Activated naive CD8-positive, alpha-beta T cell treated with anti-CD3 and anti-CD28 coated beads, Interleukin-2, amount 10 ng/mL, durations not matched to agents 7 days and 5 days (primary cell): ENCODE measurements at regions not wholly inside any gene's neighbourhood (a gene's known extent, or its start where the extent isn't known, plus 50 kb on each side); places are given as distances from the start of the nearest gene placed in this dataset.

ENCODE experiments used
- ATAC-seq: fragments of 150-1000 bp; cut with Tn5 transposase; one replicate; pipeline ENCODE4 v1.10.0; 2021; ENCODE audit warnings: low read depth, moderate library complexity
- POLR2A ChIA-PET: fragments of 350-600 bp; sonication (Branson Sonifier 250); formaldehyde crosslinking; loops from one replicate; lab custom pipeline; 2021; ENCODE audit warnings: antibody characterized with exemption; lab: Charles Lee
- DNase-seq: peaks from one replicate; pipeline ENCODE4 v3.0.0; 2021
- H3K27ac Mint-ChIP-seq: one replicate; pipeline ENCODE4 v1.8.0; 2022; ENCODE audit warnings: mild to moderate bottlenecking, mixed read lengths
- H3K27me3 Mint-ChIP-seq: one replicate; pipeline ENCODE4 v1.8.0; 2022; ENCODE audit warnings: mild to moderate bottlenecking, moderate library complexity, mixed read lengths
- H3K36me3 Mint-ChIP-seq: one replicate; pipeline ENCODE4 v1.8.0; 2021; ENCODE audit warnings: mild to moderate bottlenecking, mixed read lengths
- H3K4me1 Mint-ChIP-seq: one replicate; pipeline ENCODE4 v1.8.0; 2021; ENCODE audit warnings: mixed read lengths
- H3K4me3 Mint-ChIP-seq: one replicate; pipeline ENCODE4 v1.8.0; 2022; ENCODE audit warnings: mild to moderate bottlenecking, moderate library complexity, mixed read lengths
- H3K9me3 Mint-ChIP-seq: one replicate; pipeline ENCODE4 v1.8.0; 2021; ENCODE audit warnings: mixed read lengths

DNA sequence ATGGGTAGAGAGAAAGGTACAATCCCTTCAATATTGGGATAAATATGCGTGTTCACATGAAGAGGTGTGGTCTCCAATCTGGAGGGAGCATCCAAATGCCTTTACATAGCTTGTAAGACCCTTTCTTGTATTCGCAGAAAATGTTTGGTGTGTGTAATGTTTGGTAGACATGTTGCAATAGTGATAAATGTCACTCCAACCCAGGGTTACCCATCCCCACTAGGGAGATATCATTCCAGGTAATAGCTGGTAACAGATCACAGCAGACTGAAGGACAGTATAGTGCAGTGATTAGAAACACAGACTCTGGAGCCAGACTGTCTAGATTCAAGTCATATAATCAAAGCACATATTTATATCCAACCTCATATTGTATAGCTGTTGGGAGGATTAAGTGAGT is 733.6 kb upstream of the TBX3 start:
- Mint-ChIP-seq H3K4me3 (no peak overlapping the region), H3K4me1 (no peaks in the 10 kb centered on the region), H3K36me3 (no peaks in the 10 kb centered on the region), H3K27me3 (no peaks in the 10 kb centered on the region), H3K27ac (no peak overlapping the region), H3K9me3 (no peaks in the 10 kb centered on the region)
- DNase-seq: no peak
- POLR2A ChIA-PET: no interaction called here
- ATAC-seq: no peak

DNA sequence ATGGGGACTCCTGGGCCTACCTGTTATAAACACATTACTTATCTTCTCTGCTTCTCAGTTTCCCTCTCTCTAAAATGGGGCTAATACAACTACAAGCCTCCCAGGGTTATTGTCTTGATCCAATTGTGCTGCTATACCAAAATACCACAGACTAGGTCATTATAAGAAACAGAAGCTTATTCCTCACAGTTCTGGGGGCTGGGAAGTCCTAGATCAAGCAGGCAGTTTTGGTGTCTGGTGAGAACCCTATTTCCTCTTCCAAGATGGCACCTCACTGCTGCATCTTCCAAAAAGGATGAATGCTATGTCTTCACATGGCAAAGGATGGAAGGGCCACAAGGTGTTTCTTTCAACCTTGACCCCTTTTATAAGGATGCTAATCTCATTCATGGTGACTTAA is 732.9 kb upstream of the TBX3 start:
- no peak overlapping the region for H3K4me3 Mint-ChIP-seq
- H3K4me1 Mint-ChIP-seq: no peaks in the 10 kb centered on the region
- ATAC-seq (no peak), DNase-seq (no peak)
- H3K27ac Mint-ChIP-seq: no peak overlapping the region
- H3K27me3 Mint-ChIP-seq: no peaks in the 10 kb centered on the region
- POLR2A ChIA-PET: no interaction called here
- H3K9me3 Mint-ChIP-seq: no peaks in the 10 kb centered on the region
- no peaks in the 10 kb centered on the region for H3K36me3 Mint-ChIP-seq

DNA sequence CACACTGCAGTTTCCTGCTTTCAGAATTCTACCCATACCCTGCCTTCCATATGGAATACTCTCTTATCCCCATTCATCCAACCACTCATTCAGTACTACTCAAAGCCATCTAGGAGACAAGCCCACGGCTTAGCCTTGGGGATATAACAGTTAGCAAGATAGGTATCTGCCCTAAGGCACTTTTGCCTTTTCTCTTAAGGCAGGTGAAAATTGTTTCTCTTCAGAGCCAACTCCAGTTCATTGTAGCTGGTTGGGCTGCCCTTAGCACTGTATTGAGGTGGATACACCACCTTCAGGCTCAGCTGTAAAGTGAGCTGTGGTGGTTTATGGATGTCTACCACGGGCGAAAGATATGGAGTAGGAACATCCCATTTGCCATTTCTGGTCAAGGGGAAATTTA is 729.7 kb upstream of the TBX3 start:
- no peak for DNase-seq
- Mint-ChIP-seq H3K4me1 (no peaks in the 10 kb centered on the region), H3K4me3 (no peak overlapping the region), H3K27me3 (no peaks in the 10 kb centered on the region), H3K27ac (no peak overlapping the region), H3K9me3 (no peaks in the 10 kb centered on the region), H3K36me3 (no peaks in the 10 kb centered on the region)
- POLR2A ChIA-PET: no interaction called here
- no peak for ATAC-seq

DNA sequence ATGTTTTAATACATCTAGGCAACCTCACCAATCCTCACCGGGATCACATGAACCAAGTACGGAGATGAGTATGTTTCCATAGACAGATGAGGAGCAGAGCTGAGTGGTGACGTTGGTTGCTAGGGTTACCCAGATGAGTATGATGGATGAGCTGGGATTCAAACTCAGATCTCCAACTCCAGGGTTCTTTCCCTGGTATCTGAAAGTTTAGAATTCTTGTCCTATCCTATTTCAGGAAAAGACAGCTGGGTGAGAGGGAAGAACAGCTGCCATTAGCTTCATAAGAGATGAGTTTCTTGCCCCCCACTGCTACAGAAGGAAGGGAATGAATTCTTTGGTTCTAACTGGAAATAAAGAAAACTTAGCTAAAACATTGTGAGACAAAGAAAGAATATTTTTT is 728.9 kb upstream of the TBX3 start:
- Mint-ChIP-seq H3K36me3 (no peaks in the 10 kb centered on the region), H3K4me3 (no peak overlapping the region), H3K27ac (no peak overlapping the region), H3K9me3 (no peaks in the 10 kb centered on the region), H3K4me1 (no peaks in the 10 kb centered on the region), H3K27me3 (no peaks in the 10 kb centered on the region)
- DNase-seq (no peak), ATAC-seq (no peak)
- POLR2A ChIA-PET: no interaction called here

DNA sequence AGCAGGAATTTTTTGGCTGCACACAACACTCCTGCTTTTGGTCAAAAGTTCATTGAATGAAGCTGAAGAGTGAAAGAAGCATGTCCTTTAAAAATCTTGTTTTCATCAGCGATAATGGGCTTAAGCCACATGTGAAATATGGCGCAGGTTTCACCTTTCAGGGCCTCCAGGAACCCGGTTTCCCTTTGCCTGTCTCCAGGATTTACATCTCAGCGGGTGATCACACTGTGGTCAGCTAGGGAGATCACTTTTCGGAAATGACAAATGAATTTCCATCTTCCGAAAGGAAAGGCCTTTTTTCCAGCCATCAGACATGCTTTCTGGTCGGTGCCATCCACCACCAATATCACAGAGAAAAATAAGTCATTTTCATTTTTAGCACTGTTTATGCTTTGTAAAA is 727.1 kb upstream of the TBX3 start:
- POLR2A ChIA-PET: no interaction called here
- DNase-seq (no peak), ATAC-seq (no peak)
- no peaks in the 10 kb centered on the region for H3K9me3 Mint-ChIP-seq
- no peaks in the 10 kb centered on the region for H3K4me1 Mint-ChIP-seq
- H3K27ac Mint-ChIP-seq: no peak overlapping the region
- H3K27me3 Mint-ChIP-seq: no peaks in the 10 kb centered on the region
- no peaks in the 10 kb centered on the region for H3K36me3 Mint-ChIP-seq
- H3K4me3 Mint-ChIP-seq: no peak overlapping the region

DNA sequence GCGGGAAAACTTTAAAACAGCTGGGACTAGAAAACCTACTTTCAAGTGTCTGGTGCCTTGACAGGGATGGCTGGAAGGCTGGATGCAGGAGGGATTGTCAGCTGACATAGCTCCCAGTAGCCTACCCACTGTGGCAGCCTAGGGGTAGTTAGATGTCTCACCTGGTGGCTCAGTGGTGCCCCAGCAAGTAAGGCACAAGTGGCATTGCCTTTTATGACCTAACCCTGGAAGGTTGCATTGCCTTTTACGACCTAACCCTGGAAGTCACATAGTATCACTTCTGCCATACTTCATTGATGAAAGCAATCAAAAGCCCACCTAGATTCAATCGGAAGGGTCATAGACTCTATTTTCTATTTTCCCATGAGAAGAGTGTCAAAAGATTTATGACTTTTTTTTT is 724.7 kb upstream of the TBX3 start:
- H3K27ac Mint-ChIP-seq: no peak overlapping the region
- DNase-seq: no peak
- H3K9me3 Mint-ChIP-seq: no peaks in the 10 kb centered on the region
- no peak overlapping the region for H3K4me3 Mint-ChIP-seq
- POLR2A ChIA-PET: no interaction called here
- H3K36me3 Mint-ChIP-seq: no peaks in the 10 kb centered on the region
- H3K4me1 Mint-ChIP-seq: no peaks in the 10 kb centered on the region
- no peak for ATAC-seq
- H3K27me3 Mint-ChIP-seq: no peaks in the 10 kb centered on the region

DNA sequence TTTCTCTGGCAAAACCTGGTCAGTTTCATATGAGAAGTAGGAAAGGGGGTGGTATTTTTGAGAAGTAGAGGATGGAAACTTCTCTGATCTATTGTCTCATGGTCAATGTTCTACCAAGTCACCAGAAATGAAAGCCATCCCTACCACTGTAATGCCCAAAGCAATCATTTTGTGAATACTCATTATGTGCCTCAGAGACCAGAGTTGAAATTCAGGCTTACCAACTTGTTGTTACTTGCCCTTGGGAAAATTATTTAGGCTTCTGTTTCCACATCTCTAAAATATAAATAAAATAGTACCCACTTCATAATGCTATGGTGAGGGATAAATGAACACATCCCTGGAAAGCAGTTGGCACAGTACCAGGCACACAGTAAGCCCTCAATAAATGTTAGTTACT is 723.7 kb upstream of the TBX3 start:
- no peaks in the 10 kb centered on the region for H3K4me1 Mint-ChIP-seq
- H3K27me3 Mint-ChIP-seq: no peaks in the 10 kb centered on the region
- POLR2A ChIA-PET: no interaction called here
- H3K9me3 Mint-ChIP-seq: no peaks in the 10 kb centered on the region
- H3K27ac Mint-ChIP-seq: no peak overlapping the region
- no peaks in the 10 kb centered on the region for H3K36me3 Mint-ChIP-seq
- no peak for ATAC-seq
- no peak for DNase-seq
- no peak overlapping the region for H3K4me3 Mint-ChIP-seq

DNA sequence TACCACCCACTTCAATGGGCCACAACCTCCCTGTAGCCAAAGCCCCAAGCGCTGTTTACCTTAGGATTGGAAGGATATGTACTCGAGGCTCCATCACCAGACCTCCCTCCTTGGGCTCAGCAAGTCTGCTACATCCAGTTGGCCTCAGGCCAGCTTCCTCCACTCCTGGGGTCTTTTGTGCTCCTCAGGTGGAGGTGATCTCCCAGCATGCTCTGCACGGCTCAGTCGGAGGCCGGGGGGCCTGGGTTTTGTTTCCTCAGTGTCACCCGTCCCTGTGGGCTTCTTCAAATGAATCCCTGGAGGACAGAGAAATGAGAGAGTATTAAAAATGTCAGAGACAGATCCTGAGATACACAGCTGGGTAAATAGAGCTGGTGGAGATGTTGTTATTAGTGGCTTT is 723.1 kb upstream of the TBX3 start:
- Mint-ChIP-seq H3K36me3 (no peaks in the 10 kb centered on the region), H3K4me1 (no peaks in the 10 kb centered on the region), H3K27ac (no peak overlapping the region), H3K4me3 (no peak overlapping the region), H3K9me3 (no peaks in the 10 kb centered on the region), H3K27me3 (no peaks in the 10 kb centered on the region)
- no peak for ATAC-seq
- POLR2A ChIA-PET: no interaction called here
- DNase-seq: no peak

DNA sequence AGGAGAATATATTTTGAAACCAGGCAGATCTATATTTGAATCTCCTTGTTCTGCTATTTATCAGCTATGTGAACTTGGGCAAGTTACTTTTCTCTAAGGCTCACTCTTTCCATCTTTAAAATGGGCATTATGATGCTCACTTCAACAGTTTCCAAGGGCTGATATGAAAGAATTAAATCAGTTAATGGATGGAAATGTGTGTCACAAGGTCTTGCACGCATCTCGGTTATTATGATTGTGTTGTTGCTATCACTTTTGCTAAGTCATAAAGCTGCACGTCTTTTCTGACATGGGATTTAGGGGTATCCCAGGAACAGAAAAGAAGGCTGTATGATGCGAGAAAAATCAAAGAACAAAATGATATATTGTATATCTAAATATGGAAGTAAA is 721.5 kb upstream of the TBX3 start:
- Mint-ChIP-seq H3K27me3 (no peaks in the 10 kb centered on the region), H3K9me3 (no peaks in the 10 kb centered on the region), H3K4me3 (no peak overlapping the region), H3K27ac (no peak overlapping the region), H3K36me3 (no peaks in the 10 kb centered on the region), H3K4me1 (no peaks in the 10 kb centered on the region)
- no peak for ATAC-seq
- POLR2A ChIA-PET: no interaction called here
- no peak for DNase-seq

DNA sequence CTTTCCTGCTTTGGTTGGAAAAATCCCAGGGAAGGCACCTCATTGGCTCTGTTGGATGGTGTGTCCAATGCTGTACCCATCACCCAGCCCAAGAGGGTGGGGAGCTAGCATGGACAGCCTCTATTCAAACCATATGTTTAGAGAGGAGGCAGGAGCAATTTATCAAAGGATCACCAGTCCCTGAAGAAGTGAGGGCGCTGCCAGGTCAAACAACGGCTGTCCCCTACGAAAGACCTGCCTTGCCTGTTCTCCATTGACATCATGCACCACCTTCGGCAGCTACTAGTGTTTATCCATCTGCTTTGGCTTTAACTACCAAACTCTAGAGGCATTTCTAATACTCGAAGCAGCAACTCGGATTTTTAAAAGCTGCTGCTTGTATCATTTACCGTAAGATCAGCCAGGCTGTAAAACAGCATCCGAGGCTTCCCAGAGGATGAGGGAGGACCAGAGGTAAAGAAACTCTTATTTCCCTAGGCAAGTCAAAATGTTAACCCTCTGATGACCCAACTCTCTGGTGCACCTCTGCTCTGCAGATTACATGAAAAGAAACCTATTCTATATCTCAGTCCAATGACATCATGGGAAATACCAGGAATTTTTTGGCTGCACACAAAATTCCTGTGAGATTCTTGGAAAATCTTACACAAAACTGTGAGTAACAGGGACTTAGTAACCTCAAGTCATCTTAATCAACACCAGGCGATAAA is 720.9 kb upstream of the TBX3 start:
- ATAC-seq (no peak), DNase-seq (no peak)
- Mint-ChIP-seq H3K27ac (no peak overlapping the region), H3K36me3 (no peaks in the 10 kb centered on the region), H3K27me3 (no peaks in the 10 kb centered on the region), H3K9me3 (no peaks in the 10 kb centered on the region), H3K4me1 (no peaks in the 10 kb centered on the region), H3K4me3 (no peak overlapping the region)
- POLR2A ChIA-PET: no interaction called here

DNA sequence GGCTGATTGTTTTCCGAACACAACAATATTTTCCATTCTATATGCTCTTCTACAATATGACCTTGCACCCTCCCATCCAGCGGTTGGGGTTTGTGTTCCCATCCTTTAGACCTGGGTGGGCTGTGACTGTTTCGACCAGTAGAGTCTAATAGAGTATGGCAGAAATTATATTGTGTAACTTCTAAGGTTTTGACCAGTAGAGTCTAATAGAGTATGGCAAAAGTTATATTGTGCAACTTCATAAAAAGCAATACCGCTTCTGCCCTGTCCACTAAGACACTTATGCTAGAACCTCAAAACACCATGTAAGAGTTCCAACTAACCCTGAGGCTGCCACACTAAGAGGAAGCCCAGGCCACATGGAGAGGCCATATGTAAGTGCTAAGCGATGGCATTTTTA is 719.7 kb upstream of the TBX3 start:
- no peak for ATAC-seq
- POLR2A ChIA-PET: no interaction called here
- Mint-ChIP-seq H3K9me3 (no peaks in the 10 kb centered on the region), H3K36me3 (no peaks in the 10 kb centered on the region), H3K27me3 (no peaks in the 10 kb centered on the region), H3K4me1 (no peaks in the 10 kb centered on the region), H3K4me3 (no peak overlapping the region), H3K27ac (no peak overlapping the region)
- DNase-seq: no peak

DNA sequence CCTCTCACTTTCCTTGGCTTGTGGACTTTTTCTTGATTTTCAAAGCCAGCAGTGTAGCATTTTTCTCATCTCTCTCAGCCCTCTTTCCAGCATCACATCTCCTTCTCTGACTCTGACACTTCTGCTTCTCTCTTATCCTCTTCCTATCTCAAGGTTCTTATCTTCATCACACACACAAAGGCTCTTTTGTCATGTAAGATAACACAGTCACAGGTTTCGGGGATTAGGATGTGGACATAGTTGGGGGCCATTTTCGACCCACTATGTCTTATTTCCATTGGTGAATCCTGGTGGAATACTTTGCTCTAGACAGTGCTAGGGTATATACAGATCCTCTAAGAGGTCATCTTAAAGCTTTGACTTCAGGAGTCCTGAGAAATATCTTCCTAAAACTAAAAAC is 719.3 kb upstream of the TBX3 start:
- no peak overlapping the region for H3K27ac Mint-ChIP-seq
- H3K9me3 Mint-ChIP-seq: no peaks in the 10 kb centered on the region
- H3K36me3 Mint-ChIP-seq: no peaks in the 10 kb centered on the region

DNA sequence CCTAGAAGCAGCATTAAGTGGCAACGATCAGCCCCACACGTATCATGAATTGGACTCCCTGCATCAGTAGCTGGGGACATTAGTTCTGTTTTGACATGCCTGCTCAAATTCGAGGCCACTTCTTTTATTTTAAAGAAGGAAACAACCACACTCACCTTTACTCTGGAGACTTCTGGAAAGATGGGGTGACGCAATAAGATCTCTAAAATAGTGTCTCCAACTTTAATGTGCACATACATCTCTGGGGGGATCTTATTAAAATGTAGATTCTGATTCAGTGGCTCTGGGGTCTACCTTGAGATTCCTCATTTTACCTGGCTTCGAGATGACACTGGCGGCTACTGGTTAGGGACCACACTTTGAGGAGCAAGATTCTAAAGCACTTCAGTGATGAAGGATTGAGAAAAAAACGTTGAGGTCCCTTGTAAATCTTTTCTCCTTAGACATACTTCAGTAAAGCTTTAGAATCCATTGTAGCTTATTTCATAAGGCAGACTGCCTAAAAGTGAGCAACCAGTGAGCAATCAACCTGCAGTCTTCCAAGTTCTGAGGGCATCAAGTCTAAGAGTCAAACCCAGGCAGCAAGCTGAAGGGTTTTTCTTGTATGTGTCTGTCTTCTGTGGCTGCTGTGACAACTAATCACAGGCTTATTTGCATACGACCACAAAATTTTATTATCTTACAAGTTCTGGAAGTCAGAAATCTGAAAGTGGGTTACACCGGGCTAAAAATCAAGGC is 718.6 kb upstream of the TBX3 start:
- peaks cover 2% of the 10 kb centered on the region for H3K9me3 Mint-ChIP-seq
- DNase-seq (no peak), ATAC-seq (no peak)
- no peaks in the 10 kb centered on the region for H3K4me1 Mint-ChIP-seq
- H3K36me3 Mint-ChIP-seq: no peaks in the 10 kb centered on the region
- POLR2A ChIA-PET: no interaction called here
- no peaks in the 10 kb centered on the region for H3K27me3 Mint-ChIP-seq
- no peak overlapping the region for H3K4me3 Mint-ChIP-seq
- no peak overlapping the region for H3K27ac Mint-ChIP-seq

More for the DNA sequence above, 719.3 kb upstream of the TBX3 start:
- H3K27me3 Mint-ChIP-seq: no peaks in the 10 kb centered on the region
- no peak for ATAC-seq
- POLR2A ChIA-PET: no interaction called here
- DNase-seq: no peak
- H3K4me1 Mint-ChIP-seq: no peaks in the 10 kb centered on the region
- no peak overlapping the region for H3K4me3 Mint-ChIP-seq

DNA sequence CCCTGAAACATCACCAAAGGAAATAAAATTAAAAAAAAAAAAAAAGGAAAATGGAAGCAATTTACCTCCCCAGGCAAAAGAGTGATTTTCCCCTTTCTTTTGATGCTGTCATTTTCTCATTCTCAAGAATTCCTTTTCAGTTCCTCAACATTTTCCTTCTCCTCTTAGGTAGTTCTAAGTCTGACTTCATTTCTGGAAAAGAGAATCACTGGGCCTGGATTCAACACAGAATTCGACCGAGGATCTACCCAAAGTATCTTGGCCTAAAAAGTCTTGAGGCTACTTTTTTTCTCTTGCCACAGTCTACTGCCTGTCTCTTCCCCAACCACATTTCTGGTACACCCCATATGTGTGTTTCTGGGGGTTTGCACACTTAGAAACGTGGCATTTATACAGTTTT is 717.8 kb upstream of the TBX3 start:
- H3K27ac Mint-ChIP-seq: no peak overlapping the region
- no peak overlapping the region for H3K4me3 Mint-ChIP-seq
- no peak for DNase-seq
- H3K9me3 Mint-ChIP-seq: peaks cover 6% of the 10 kb centered on the region
- H3K36me3 Mint-ChIP-seq: no peaks in the 10 kb centered on the region
- H3K27me3 Mint-ChIP-seq: no peaks in the 10 kb centered on the region
- POLR2A ChIA-PET: no interaction called here
- ATAC-seq: no peak
- no peaks in the 10 kb centered on the region for H3K4me1 Mint-ChIP-seq
